Endothelial cell of umbilical vein (primary cell): ENCODE measurements at regions not wholly inside any gene's neighbourhood (a gene's known extent, or its start where the extent isn't known, plus 50 kb on each side); places are given as distances from the start of the nearest gene placed in this dataset.

ENCODE experiments used
- BruUV-seq: library from RNA; stranded (reverse); fragments of 400-500 nt; replicated peaks from 2 replicates; lab custom pipeline; 2021; lab: Mats Ljungman, UMichigan
- CTCF ChIA-PET: fragments of 300-600, 350-600 bp; sonication (Branson Sonifier 250); formaldehyde crosslinking; loops from one replicate; lab custom pipeline; 2021; ENCODE audit warnings: antibody characterized with exemption, inconsistent platforms; lab: Charles Lee
- POLR2A ChIA-PET: fragments of 300-600, 350-600 bp; sonication (Branson Sonifier 250); formaldehyde crosslinking; loops from one replicate; lab custom pipeline; 2021; ENCODE audit warnings: antibody characterized with exemption, inconsistent platforms; lab: Charles Lee
- DNase-seq: peaks from one replicate; pipeline ENCODE4 v3.0.0-alpha.2; 2011; ENCODE audit warnings: low read depth, low spot score
- FAIRE-seq: peaks from 2 replicates; lab custom pipeline; 2011; peaks lifted over from hg19 to GRCh38; lab: Jason Lieb, UNC
- H2AFZ ChIP-seq: 2 replicates; pipeline ENCODE4 v1.6.0; 2012; ENCODE audit warnings: low read depth, low read length, control low read depth, inconsistent platforms
- H3K27ac ChIP-seq: 2 replicates; pipeline ENCODE4 v1.5.1; 2011; ENCODE audit warnings: low read depth, mild to moderate bottlenecking, control low read depth, low read length, moderate library complexity; ENCODE audit not compliant: insufficient read depth
- H3K27me3 ChIP-seq, 2 experiments: 2 replicates each; pipeline versions ENCODE4 v1.6.0 to v1.6.1; 2011; ENCODE audit warnings: low read length in 2 of 2, mixed read lengths in 1 of 2; ENCODE audit not compliant: control insufficient read depth in 2 of 2, insufficient read depth in 2 of 2
- H3K36me3 ChIP-seq, 2 experiments: 2 replicates in 1 of 2; 3 replicates in 1 of 2; pipeline ENCODE4 v1.5.1; 2011; ENCODE audit warnings: low read length in 2 of 2, mild to moderate bottlenecking in 1 of 2, moderate library complexity in 1 of 2; ENCODE audit not compliant: control insufficient read depth in 2 of 2, insufficient read depth in 2 of 2; ENCODE audit errors: extremely low read depth in 1 of 2
- H3K4me1 ChIP-seq: 3 replicates; pipeline ENCODE4 v1.5.1; 2011; ENCODE audit warnings: mild to moderate bottlenecking, low read length; ENCODE audit not compliant: control insufficient read depth, insufficient read depth; ENCODE audit errors: extremely low read depth
- H3K4me2 ChIP-seq: 2 replicates; pipeline ENCODE4 v1.6.1; 2011; ENCODE audit warnings: low read length, control low read depth, mixed read lengths; ENCODE audit not compliant: insufficient read depth
- H3K4me3 ChIP-seq, 3 experiments: fragments of 200-600 bp in 1 of 3; sonication (generic), shearing (Covaris generic) in 1 of 3; replicated peaks in 1 of 3; 2 replicates each; pipeline ENCODE4 v1.5.1; 2011 to 2016; ENCODE audit warnings: control low read depth in 3 of 3, low read length in 3 of 3, mild to moderate bottlenecking in 2 of 3, inconsistent platforms in 1 of 3, low read depth in 1 of 3, moderate library complexity in 1 of 3; ENCODE audit not compliant: insufficient read depth in 1 of 3
- H3K79me2 ChIP-seq: 2 replicates; pipeline ENCODE4 v1.6.0; 2012; ENCODE audit warnings: low read length, inconsistent platforms; ENCODE audit not compliant: control insufficient read depth, insufficient read depth
- H3K9ac ChIP-seq: replicated peaks from 2 replicates; pipeline ENCODE3; 2011; ENCODE audit warnings: low read length, control low read depth; ENCODE audit not compliant: insufficient read depth; ENCODE audit errors: extremely low read depth
- H3K9me1 ChIP-seq: replicated peaks from 3 replicates; pipeline ENCODE4 v1.6.0; 2011; ENCODE audit warnings: mild to moderate bottlenecking, low read length; ENCODE audit not compliant: control insufficient read depth, insufficient read depth; ENCODE audit errors: extremely low read depth
- H3K9me3 ChIP-seq: replicated peaks from 2 replicates; pipeline ENCODE4 v1.5.1; 2012; ENCODE audit warnings: low read length, inconsistent platforms; ENCODE audit not compliant: control insufficient read depth, insufficient read depth
- H4K20me1 ChIP-seq: replicated peaks from 2 replicates; pipeline ENCODE3; 2011; ENCODE audit warnings: mild to moderate bottlenecking, low read length; ENCODE audit not compliant: control insufficient read depth, insufficient read depth; ENCODE audit errors: extremely low read depth
- CTCF ChIP-seq, 2 donors: IDR thresholded peaks; 1 replicate in 1 of 2; 2 replicates in 1 of 2; pipeline ENCODE4 v1.5.1; 2011; ENCODE audit warnings: low read length in 2 of 2, mild to moderate bottlenecking in 2 of 2, moderate library complexity in 2 of 2, control low read depth in 1 of 2, inconsistent platforms in 1 of 2, low read depth in 1 of 2; ENCODE audit not compliant: insufficient read depth in 1 of 2; ENCODE audit errors: extremely low read depth in 1 of 2
- EZH2 ChIP-seq: IDR thresholded peaks from 2 replicates; pipeline ENCODE4 v1.6.1; 2012; ENCODE audit warnings: borderline replicate concordance, low read depth, mild to moderate bottlenecking, moderate library complexity, low read length, inconsistent platforms; ENCODE audit not compliant: severe bottlenecking
- FOS ChIP-seq: IDR thresholded peaks from 2 replicates; pipeline ENCODE4 v1.6.1; 2011; ENCODE audit warnings: mild to moderate bottlenecking, low read length, moderate library complexity, borderline replicate concordance; ENCODE audit not compliant: insufficient read depth
- GATA2 ChIP-seq: IDR thresholded peaks from 2 replicates; pipeline ENCODE4 v1.7.0; 2011; ENCODE audit warnings: low read depth, mild to moderate bottlenecking, moderate library complexity, mixed read lengths, low read length; ENCODE audit not compliant: insufficient read length, insufficient read depth
- JUN ChIP-seq: IDR thresholded peaks from 2 replicates; pipeline ENCODE4 v1.6.1; 2011; ENCODE audit warnings: borderline replicate concordance, low read depth; ENCODE audit not compliant: insufficient read length, insufficient read depth
- MYC ChIP-seq: IDR thresholded peaks from one replicate; pipeline ENCODE4 v1.6.1; 2011; ENCODE audit warnings: mild to moderate bottlenecking, low read depth, low read length
- POLR2A ChIP-seq: IDR thresholded peaks from 2 replicates; pipeline ENCODE4 v1.6.1; 2012; ENCODE audit warnings: low read depth, mild to moderate bottlenecking, control low read depth, low read length
- POLR2AphosphoS5 ChIP-seq: IDR thresholded peaks from 2 replicates; pipeline ENCODE4 v1.6.1; 2012; ENCODE audit warnings: low read depth, mild to moderate bottlenecking, control low read depth, low read length, moderate library complexity; ENCODE audit not compliant: insufficient read depth
- dilution Hi-C: fragments of 300-500 bp; cut with MboI; formaldehyde crosslinking; loops from one replicate; pipeline ENCODE4 v1.15.0; 2019; ENCODE audit warnings: low sequenced_read_pairs; ENCODE audit not compliant: extremely low pct_ligation_motif_present
- intact Hi-C: fragments of 100-400 bp; cut with micrococcal nuclease; formaldehyde crosslinking; loops from one replicate; pipeline ENCODE4 v1.10.0; 2022
- TF ChIP-seq, protein P1 (sequence below): IDR thresholded peaks from 2 replicates; pipeline ENCODE4 v1.6.1; 2011; ENCODE audit not compliant: insufficient read depth, insufficient read length

- ChIA-PET CTCF (interaction anchor here (0.6 kb wide), 1 partner anchor 461 kb away, joined by 4 read pairs; no protein-coding TSS in a partner anchor), POLR2A (no interaction called here)
- Histone ChIP-seq H4K20me1 (no peaks in the 10 kb centered on the region), H3K27ac (no peak overlapping the region), H3K36me3 (no peaks in the 10 kb centered on the region), H3K79me2 (no peaks in the 10 kb centered on the region), H3K4me1 (no peaks in the 10 kb centered on the region), H3K9ac (no peak overlapping the region), H3K9me1 (no peaks in the 10 kb centered on the region), H3K4me2 (no peak overlapping the region), H3K9me3 (no peaks in the 10 kb centered on the region), H2AFZ (no peak overlapping the region), H3K4me3 (no peak overlapping the region), H3K27me3 (no peaks in the 10 kb centered on the region)
- no TSS peak for BruUV-seq
- TF ChIP-seq GATA2 (no peak), POLR2A (no peak), JUN (no peak), POLR2AphosphoS5 (no peak), MYC (no peak), FOS (no peak)
- dilution Hi-C loops (no loop called here), intact Hi-C loops (no loop called here)
- DNase-seq (peak; percentile 25), FAIRE-seq (no peak)
Observed at GRCh38 chr3:117322866-117323265, 613.3 kb downstream of the TUSC7 start.

DNA sequence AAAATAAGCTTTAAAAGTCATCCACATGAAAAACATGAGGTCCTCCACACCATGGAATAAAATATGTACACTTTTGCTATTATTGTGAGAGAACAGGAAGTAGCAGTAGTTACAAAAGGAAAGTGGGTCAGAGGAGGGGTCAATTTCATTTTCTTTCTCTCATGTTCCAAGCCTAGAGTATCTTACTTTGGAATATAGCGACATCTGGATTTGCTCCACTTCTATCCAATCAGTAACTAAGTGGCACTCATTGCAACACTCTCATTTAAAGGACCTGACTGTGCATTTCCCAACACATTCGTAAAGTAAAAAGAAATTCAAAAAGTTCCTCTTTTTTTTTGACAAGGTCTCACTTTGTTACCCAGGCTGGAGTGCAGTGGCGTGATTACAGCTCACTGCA lies 637.3 kb downstream of the TUSC7 start:
- H3K4me2 ChIP-seq, result no peak overlapping the region
- CTCF ChIA-PET, result no interaction called here
- no peaks in the 10 kb centered on the region for H3K27me3 ChIP-seq
- no TSS peak for BruUV-seq
- intact Hi-C loops, result no loop called here
- H3K9ac ChIP-seq, result no peak overlapping the region
- POLR2A ChIA-PET, result no interaction called here
- no peak overlapping the region for H2AFZ ChIP-seq
- no peaks in the 10 kb centered on the region for H4K20me1 ChIP-seq
- no peak overlapping the region for H3K4me3 ChIP-seq
- no peaks in the 10 kb centered on the region for H3K9me1 ChIP-seq
- DNase-seq (peak; percentile 74), FAIRE-seq (no peak)
- no peak overlapping the region for H3K27ac ChIP-seq
- H3K79me2 ChIP-seq, result no peaks in the 10 kb centered on the region
- TF ChIP-seq EZH2, result no peak
- TF ChIP-seq, protein P1, sequence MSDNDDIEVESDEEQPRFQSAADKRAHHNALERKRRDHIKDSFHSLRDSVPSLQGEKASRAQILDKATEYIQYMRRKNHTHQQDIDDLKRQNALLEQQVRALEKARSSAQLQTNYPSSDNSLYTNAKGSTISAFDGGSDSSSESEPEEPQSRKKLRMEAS, result no peak
- no peak for TF ChIP-seq JUN
- no peak for TF ChIP-seq CTCF (IDR thresholded peaks at IDR 0.05; ENCODE audit: extremely low read depth in 1 of 2, insufficient read depth in 1 of 2, low read depth in 1 of 2, low read length in 2 of 2)
- TF ChIP-seq POLR2A, result no peak
- TF ChIP-seq FOS, result no peak
- no peak for TF ChIP-seq GATA2
- TF ChIP-seq MYC, result no peak
- TF ChIP-seq POLR2AphosphoS5, result no peak
- no peaks in the 10 kb centered on the region for H3K36me3 ChIP-seq
- peaks cover 4% of the 10 kb centered on the region for H3K4me1 ChIP-seq
- dilution Hi-C loops, result no loop called here
- no peaks in the 10 kb centered on the region for H3K9me3 ChIP-seq
